Naive thymus-derived CD4-positive, alpha-beta T cell (primary cell): ENCODE measurements at regions not wholly inside any gene's neighbourhood (a gene's known extent, or its start where the extent isn't known, plus 50 kb on each side); places are given as distances from the start of the nearest gene placed in this dataset.

Experiments
- ATAC-seq: fragments of 150-1000 bp; cut with Tn5 transposase; 2 replicates; pipeline ENCODE4 v1.10.0; 2021; ENCODE audit warnings: mild to moderate bottlenecking, moderate library complexity
- CTCF ChIA-PET: fragments of 350-600 bp; sonication (Branson Sonifier 250); formaldehyde crosslinking; loops from one replicate; lab custom pipeline; 2021; ENCODE audit warnings: antibody characterized with exemption; lab: Charles Lee
- POLR2A ChIA-PET: fragments of 350-600 bp; sonication (Branson Sonifier 250); formaldehyde crosslinking; loops from one replicate; lab custom pipeline; 2021; ENCODE audit warnings: antibody characterized with exemption, inconsistent platforms; lab: Charles Lee
- DNase-seq, 9 donors: peaks; one replicate each; pipeline versions ENCODE4 v3.0.0 to v3.0.0-alpha.2; 2020 to 2022; ENCODE audit warnings: mixed read lengths in 1 of 9
- H3K27ac ChIP-seq: one replicate; pipeline ENCODE4 v1.7.0; 2013; ENCODE audit warnings: mild to moderate bottlenecking, low read depth, low read length, moderate library complexity
- H3K27me3 ChIP-seq, 2 donors: one replicate each; pipeline ENCODE4 v1.7.0; 2013; ENCODE audit warnings: low read length in 2 of 2, mild to moderate bottlenecking in 2 of 2, moderate library complexity in 2 of 2; ENCODE audit not compliant: control insufficient read depth in 2 of 2, insufficient read depth in 2 of 2
- H3K36me3 ChIP-seq, 3 experiments: 1 replicate in 2 of 3; 2 replicates in 1 of 3; pipeline ENCODE4 v1.7.0; 2013; ENCODE audit warnings: low read length in 3 of 3, mild to moderate bottlenecking in 3 of 3, moderate library complexity in 1 of 3; ENCODE audit not compliant: insufficient read depth in 3 of 3, control insufficient read depth in 2 of 3
- H3K4me1 ChIP-seq, 2 donors: one replicate each; pipeline ENCODE4 v1.7.0; 2013; ENCODE audit warnings: low read length in 2 of 2, mild to moderate bottlenecking in 2 of 2, moderate library complexity in 1 of 2; ENCODE audit not compliant: control insufficient read depth in 2 of 2, insufficient read depth in 2 of 2
- H3K4me3 ChIP-seq: 2 replicates; pipeline ENCODE4 v1.7.0; 2013; ENCODE audit warnings: mild to moderate bottlenecking, low read length
- H3K9me3 ChIP-seq, 3 experiments: 1 replicate in 2 of 3; 2 replicates in 1 of 3; pipeline ENCODE4 v1.7.0; 2013; ENCODE audit warnings: low read length in 3 of 3; ENCODE audit not compliant: control insufficient read depth in 2 of 3
- H3K27ac Mint-ChIP-seq, 9 donors: one replicate each; pipeline ENCODE4 v1.8.0; 2020 to 2022; ENCODE audit warnings: mixed read lengths in 9 of 9, mild to moderate bottlenecking in 8 of 9, moderate library complexity in 5 of 9, inconsistent platforms in 2 of 9
- H3K27me3 Mint-ChIP-seq, 5 donors: one replicate each; pipeline ENCODE4 v1.8.0; 2021 to 2022; ENCODE audit warnings: mixed read lengths in 5 of 5, mild to moderate bottlenecking in 1 of 5
- H3K36me3 Mint-ChIP-seq, 5 donors: one replicate each; pipeline ENCODE4 v1.8.0; 2020 to 2022; ENCODE audit warnings: mixed read lengths in 5 of 5, mild to moderate bottlenecking in 3 of 5, inconsistent platforms in 1 of 5
- H3K4me1 Mint-ChIP-seq, 7 donors: one replicate each; pipeline ENCODE4 v1.8.0; 2020 to 2022; ENCODE audit warnings: mixed read lengths in 7 of 7, mild to moderate bottlenecking in 3 of 7, inconsistent platforms in 1 of 7
- H3K4me3 Mint-ChIP-seq, 10 donors: one replicate each; pipeline ENCODE4 v1.8.0; 2020 to 2022; ENCODE audit warnings: mild to moderate bottlenecking in 10 of 10, mixed read lengths in 10 of 10, moderate library complexity in 6 of 10, inconsistent platforms in 2 of 10
- H3K9me3 Mint-ChIP-seq, 11 donors: one replicate each; pipeline ENCODE4 v1.8.0; 2020 to 2022; ENCODE audit warnings: mixed read lengths in 11 of 11, mild to moderate bottlenecking in 4 of 11, inconsistent platforms in 1 of 11, moderate library complexity in 1 of 11
- intact Hi-C, 2 donors: fragments of 100-400 bp; cut with micrococcal nuclease; formaldehyde crosslinking; loops; one replicate each; pipeline ENCODE4 v1.15.1; 2023

- peaks cover 0 to 21% (median 7%) of the 10 kb centered on the region in 11 donors for H3K9me3 Mint-ChIP-seq
These were observed 143.8 kb upstream of the PAQR3 start for GRCh38 chr4:79082997-79083396.

GRCh38 chr4:79081973-79082372, 142.7 kb upstream of the PAQR3 start:
- Mint-ChIP-seq H3K4me3 (no peak overlapping the region), H3K27me3 (peaks cover 0 to 10% (median 4%) of the 10 kb centered on the region in 5 donors), H3K4me1 (no peaks in the 10 kb centered on the region), H3K9me3 (peaks cover 0 to 23% (median 8%) of the 10 kb centered on the region in 11 donors), H3K36me3 (no peaks in the 10 kb centered on the region), H3K27ac (no peak overlapping the region)
- H3K27me3 ChIP-seq: no peaks in the 10 kb centered on the region
- no peak overlapping the region for H3K27ac ChIP-seq
- H3K4me3 ChIP-seq: no peak overlapping the region
- H3K9me3 ChIP-seq: no peaks in the 10 kb centered on the region
- CTCF ChIA-PET: no interaction called here
- POLR2A ChIA-PET: no interaction called here
- intact Hi-C loops: no loop called here
- ATAC-seq (no peak), DNase-seq (no peak)
- H3K4me1 ChIP-seq: no peaks in the 10 kb centered on the region
- no peaks in the 10 kb centered on the region for H3K36me3 ChIP-seq

More at GRCh38 chr4:79082997-79083396, 143.8 kb upstream of the PAQR3 start:
- H3K4me1 ChIP-seq: no peaks in the 10 kb centered on the region
- CTCF ChIA-PET: no interaction called here
- H3K27ac ChIP-seq: no peak overlapping the region
- POLR2A ChIA-PET: no interaction called here
- intact Hi-C loops: no loop called here
- no peak overlapping the region for H3K27ac Mint-ChIP-seq
- DNase-seq (no peak), ATAC-seq (no peak)
- no peaks in the 10 kb centered on the region for H3K36me3 Mint-ChIP-seq
- no peaks in the 10 kb centered on the region for H3K36me3 ChIP-seq
- no peaks in the 10 kb centered on the region for H3K9me3 ChIP-seq
- no peaks in the 10 kb centered on the region for H3K27me3 ChIP-seq
- no peak overlapping the region for H3K4me3 Mint-ChIP-seq
- H3K4me3 ChIP-seq: no peak overlapping the region
- no peaks in the 10 kb centered on the region for H3K4me1 Mint-ChIP-seq
- peaks cover 0 to 10% (median 4%) of the 10 kb centered on the region in 5 donors for H3K27me3 Mint-ChIP-seq

GRCh38 chr4:79078339-79078738, 139.1 kb upstream of the PAQR3 start:
- H3K9me3 ChIP-seq: no peaks in the 10 kb centered on the region
- Mint-ChIP-seq H3K9me3 (peaks cover 3 to 29% (median 13%) of the 10 kb centered on the region in 11 donors), H3K4me3 (no peak overlapping the region), H3K36me3 (no peaks in the 10 kb centered on the region), H3K4me1 (no peaks in the 10 kb centered on the region), H3K27me3 (peaks cover 0 to 5% (median 0%) of the 10 kb centered on the region in 5 donors), H3K27ac (no peak overlapping the region)
- no peaks in the 10 kb centered on the region for H3K4me1 ChIP-seq
- CTCF ChIA-PET: interaction anchor here (1.0 kb wide), 1 partner anchor 24 kb away, joined by 4 read pairs; no protein-coding TSS in a partner anchor
- no peak for ATAC-seq
- intact Hi-C loops: no loop called here
- POLR2A ChIA-PET: no interaction called here
- no peak overlapping the region for H3K27ac ChIP-seq
- H3K4me3 ChIP-seq: no peak overlapping the region
- DNase-seq: no peak
- no peaks in the 10 kb centered on the region for H3K27me3 ChIP-seq
- H3K36me3 ChIP-seq: no peaks in the 10 kb centered on the region

GRCh38 chr4:79074040-79074439, 134.8 kb upstream of the PAQR3 start:
- no peaks in the 10 kb centered on the region for H3K36me3 ChIP-seq
- ChIA-PET POLR2A (no interaction called here), CTCF (no interaction called here)
- no peaks in the 10 kb centered on the region for H3K4me1 Mint-ChIP-seq
- no peak overlapping the region for H3K4me3 ChIP-seq
- no peaks in the 10 kb centered on the region for H3K27me3 ChIP-seq
- intact Hi-C loops: no loop called here
- H3K27ac Mint-ChIP-seq: no peak overlapping the region
- H3K36me3 Mint-ChIP-seq: no peaks in the 10 kb centered on the region
- no peaks in the 10 kb centered on the region for H3K4me1 ChIP-seq
- H3K27me3 Mint-ChIP-seq: peaks cover 0 to 4% (median 0%) of the 10 kb centered on the region in 5 donors
- ATAC-seq (no peak), DNase-seq (no peak)
- H3K9me3 Mint-ChIP-seq: peaks cover 0 to 20% (median 12%) of the 10 kb centered on the region in 11 donors
- no peak overlapping the region for H3K27ac ChIP-seq
- H3K4me3 Mint-ChIP-seq: no peak overlapping the region
- no peaks in the 10 kb centered on the region for H3K9me3 ChIP-seq

GRCh38 chr4:79073471-79073870, 134.2 kb upstream of the PAQR3 start:
- ChIA-PET POLR2A (no interaction called here), CTCF (no interaction called here)
- no peak overlapping the region for H3K4me3 Mint-ChIP-seq
- H3K4me1 Mint-ChIP-seq: no peaks in the 10 kb centered on the region
- H3K36me3 ChIP-seq: no peaks in the 10 kb centered on the region
- H3K27ac ChIP-seq: no peak overlapping the region
- no peak for DNase-seq
- H3K27me3 ChIP-seq: no peaks in the 10 kb centered on the region
- H3K36me3 Mint-ChIP-seq: no peaks in the 10 kb centered on the region
- no peaks in the 10 kb centered on the region for H3K4me1 ChIP-seq
- peaks cover 0 to 4% (median 0%) of the 10 kb centered on the region in 5 donors for H3K27me3 Mint-ChIP-seq
- H3K27ac Mint-ChIP-seq: no peak overlapping the region
- no peaks in the 10 kb centered on the region for H3K9me3 ChIP-seq
- H3K9me3 Mint-ChIP-seq: peaks cover 0 to 20% (median 12%) of the 10 kb centered on the region in 11 donors
- ATAC-seq: no peak
- intact Hi-C loops: no loop called here
- H3K4me3 ChIP-seq: no peak overlapping the region

GRCh38 chr4:79065262-79065661, 126.0 kb upstream of the PAQR3 start:
- H3K4me1 ChIP-seq: no peaks in the 10 kb centered on the region
- H3K27me3 Mint-ChIP-seq: peaks cover 0 to 26% (median 7%) of the 10 kb centered on the region in 5 donors
- H3K9me3 ChIP-seq: no peaks in the 10 kb centered on the region
- H3K4me3 Mint-ChIP-seq: no peak overlapping the region
- H3K9me3 Mint-ChIP-seq: peaks cover 0 to 5% (median 0%) of the 10 kb centered on the region in 11 donors
- no peaks in the 10 kb centered on the region for H3K4me1 Mint-ChIP-seq
- no peak overlapping the region for H3K27ac Mint-ChIP-seq
- H3K36me3 ChIP-seq: no peaks in the 10 kb centered on the region
- ATAC-seq: no peak
- intact Hi-C loops: no loop called here
- H3K36me3 Mint-ChIP-seq: peaks cover 0 to 3% (median 0%) of the 10 kb centered on the region in 5 donors
- no peaks in the 10 kb centered on the region for H3K27me3 ChIP-seq
- no peak overlapping the region for H3K27ac ChIP-seq
- ChIA-PET POLR2A (no interaction called here), CTCF (interaction anchor here (0.7 kb wide), 1 partner anchor 588 kb away, joined by 3 read pairs; no protein-coding TSS in a partner anchor)
- DNase-seq: no peak
- H3K4me3 ChIP-seq: no peak overlapping the region

GRCh38 chr4:79064806-79065205, 125.6 kb upstream of the PAQR3 start:
- Mint-ChIP-seq H3K9me3 (peaks cover 0 to 5% (median 0%) of the 10 kb centered on the region in 11 donors), H3K4me3 (no peak overlapping the region), H3K36me3 (peaks cover 0 to 3% (median 0%) of the 10 kb centered on the region in 5 donors), H3K4me1 (no peaks in the 10 kb centered on the region), H3K27me3 (peaks cover 0 to 29% (median 7%) of the 10 kb centered on the region in 5 donors), H3K27ac (no peak overlapping the region)
- H3K9me3 ChIP-seq: no peaks in the 10 kb centered on the region
- no peak overlapping the region for H3K4me3 ChIP-seq
- no peak for DNase-seq
- intact Hi-C loops: no loop called here
- POLR2A ChIA-PET: no interaction called here
- no peak for ATAC-seq
- H3K27me3 ChIP-seq: no peaks in the 10 kb centered on the region
- CTCF ChIA-PET: interaction anchor here (0.7 kb wide), 1 partner anchor 588 kb away, joined by 3 read pairs; no protein-coding TSS in a partner anchor
- H3K4me1 ChIP-seq: no peaks in the 10 kb centered on the region
- no peaks in the 10 kb centered on the region for H3K36me3 ChIP-seq
- no peak overlapping the region for H3K27ac ChIP-seq
